ENCODE measurements at regions not wholly inside any gene's neighbourhood (a gene's known extent, or its start where the extent isn't known, plus 50 kb on each side); places are given as distances from the start of the nearest gene placed in this dataset.

DNA sequence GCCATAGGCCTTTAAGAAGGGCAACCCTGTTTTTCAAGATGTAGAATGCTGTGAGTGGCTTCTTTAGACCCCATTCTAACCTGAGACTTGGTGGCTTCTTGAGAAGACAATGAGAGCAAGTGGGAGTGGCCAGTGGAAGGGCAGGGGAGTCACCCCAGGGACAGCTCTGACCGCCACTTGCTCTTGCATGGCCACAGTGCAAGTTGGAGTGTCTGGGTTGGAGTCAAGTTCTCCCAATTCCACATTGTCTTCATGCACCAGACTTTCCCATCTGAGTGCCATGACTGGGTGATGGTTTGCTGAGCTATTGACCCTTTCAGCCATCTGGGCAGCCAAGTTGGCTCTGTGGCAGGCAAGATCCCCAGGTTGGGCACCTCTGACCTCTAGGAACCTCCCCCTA is 148.0 kb upstream of the SKOR2 start:
- Histone ChIP-seq H3K27me3 (ENCODE audit: low read length) (no peaks in the 10 kb centered on the region), H3K27ac (ENCODE audit: low read depth, low read length) (no peak overlapping the region), H3K36me3 (ENCODE audit: low read length) (no peaks in the 10 kb centered on the region), H4K20me1 (ENCODE audit: low read depth, low read length) (no peaks in the 10 kb centered on the region), H3F3A (ENCODE audit: insufficient read depth) (no peaks in the 10 kb centered on the region), H2AFZ (ENCODE audit: low read depth, low read length, severe bottlenecking) (no peak overlapping the region), H3K79me2 (ENCODE audit: insufficient read depth, low read length) (no peaks in the 10 kb centered on the region), H3K9me2 (replicated peaks; ENCODE audit: insufficient read depth, low read length) (no peaks in the 10 kb centered on the region), H3K4me3 (ENCODE audit: insufficient read depth, low read length, poor library complexity, severe bottlenecking) (no peak overlapping the region), H3K9me3 (ENCODE audit: insufficient read depth, low read length) (no peaks in the 10 kb centered on the region), H3K9ac (ENCODE audit: low read length) (no peak overlapping the region), H3K4me2 (ENCODE audit: low read depth, low read length, poor library complexity, severe bottlenecking) (no peak overlapping the region)
- TF ChIP-seq, protein P1, sequence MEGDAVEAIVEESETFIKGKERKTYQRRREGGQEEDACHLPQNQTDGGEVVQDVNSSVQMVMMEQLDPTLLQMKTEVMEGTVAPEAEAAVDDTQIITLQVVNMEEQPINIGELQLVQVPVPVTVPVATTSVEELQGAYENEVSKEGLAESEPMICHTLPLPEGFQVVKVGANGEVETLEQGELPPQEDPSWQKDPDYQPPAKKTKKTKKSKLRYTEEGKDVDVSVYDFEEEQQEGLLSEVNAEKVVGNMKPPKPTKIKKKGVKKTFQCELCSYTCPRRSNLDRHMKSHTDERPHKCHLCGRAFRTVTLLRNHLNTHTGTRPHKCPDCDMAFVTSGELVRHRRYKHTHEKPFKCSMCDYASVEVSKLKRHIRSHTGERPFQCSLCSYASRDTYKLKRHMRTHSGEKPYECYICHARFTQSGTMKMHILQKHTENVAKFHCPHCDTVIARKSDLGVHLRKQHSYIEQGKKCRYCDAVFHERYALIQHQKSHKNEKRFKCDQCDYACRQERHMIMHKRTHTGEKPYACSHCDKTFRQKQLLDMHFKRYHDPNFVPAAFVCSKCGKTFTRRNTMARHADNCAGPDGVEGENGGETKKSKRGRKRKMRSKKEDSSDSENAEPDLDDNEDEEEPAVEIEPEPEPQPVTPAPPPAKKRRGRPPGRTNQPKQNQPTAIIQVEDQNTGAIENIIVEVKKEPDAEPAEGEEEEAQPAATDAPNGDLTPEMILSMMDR (IDR thresholded peaks at IDR 0.05; ENCODE audit: insufficient read depth, low read length, poor library complexity, severe bottlenecking): no peak
- no peak for TF ChIP-seq EZH2phosphoT487 (conservative IDR thresholded peaks at IDR 0.05; ENCODE audit: low read length)

DNA sequence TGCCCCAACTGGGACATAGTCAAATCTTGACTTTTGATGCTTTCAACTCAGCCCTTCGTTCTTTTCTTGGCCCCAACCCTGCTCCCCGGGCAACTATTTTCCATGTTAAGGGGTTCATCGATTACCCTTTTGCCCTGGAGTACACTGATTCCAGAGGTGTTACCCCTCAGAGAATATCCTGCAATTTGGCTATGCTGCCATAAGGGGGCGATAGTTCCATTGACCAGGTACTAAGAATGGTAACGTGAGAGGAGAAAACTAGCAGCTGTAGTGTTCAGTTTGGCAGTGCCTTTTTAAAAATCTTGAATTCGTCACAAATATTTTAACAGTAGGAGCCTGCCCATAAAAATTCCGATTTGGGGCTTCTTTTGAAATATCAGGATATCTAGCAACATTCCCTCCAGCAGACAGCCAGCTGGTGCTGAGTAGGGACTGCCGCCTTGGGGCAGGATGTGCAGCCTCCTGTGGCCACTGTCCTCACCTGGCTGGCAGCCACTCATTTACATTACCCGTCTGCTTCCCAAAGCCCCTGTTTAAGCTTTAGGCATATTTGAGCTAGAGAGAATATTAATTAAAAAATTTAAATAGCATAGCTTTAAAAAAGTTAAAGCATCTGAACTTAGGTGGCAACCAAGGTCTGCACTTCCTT is 146.3 kb upstream of the SKOR2 start:
- H3K9me3 ChIP-seq (ENCODE audit: insufficient read depth, low read length): no peaks in the 10 kb centered on the region
- H3K9ac ChIP-seq (ENCODE audit: low read length): no peak overlapping the region
- TF ChIP-seq, protein P1 (IDR thresholded peaks at IDR 0.05; ENCODE audit: insufficient read depth, low read length, poor library complexity, severe bottlenecking): peak; percentile 97
- TF ChIP-seq EZH2phosphoT487 (conservative IDR thresholded peaks at IDR 0.05; ENCODE audit: low read length): no peak
- H4K20me1 ChIP-seq (ENCODE audit: low read depth, low read length): no peaks in the 10 kb centered on the region
- H2AFZ ChIP-seq (ENCODE audit: low read depth, low read length, severe bottlenecking): no peak overlapping the region
- no peaks in the 10 kb centered on the region for H3K79me2 ChIP-seq (ENCODE audit: insufficient read depth, low read length)
- no peaks in the 10 kb centered on the region for H3K27me3 ChIP-seq (ENCODE audit: low read length)
- no peak overlapping the region for H3K4me3 ChIP-seq (ENCODE audit: insufficient read depth, low read length, poor library complexity, severe bottlenecking)
- H3F3A ChIP-seq (ENCODE audit: insufficient read depth): no peaks in the 10 kb centered on the region
- no peaks in the 10 kb centered on the region for H3K9me2 ChIP-seq (replicated peaks; ENCODE audit: insufficient read depth, low read length)
- no peak overlapping the region for H3K27ac ChIP-seq (ENCODE audit: low read depth, low read length)
- H3K4me2 ChIP-seq (ENCODE audit: low read depth, low read length, poor library complexity, severe bottlenecking): no peak overlapping the region
- H3K36me3 ChIP-seq (ENCODE audit: low read length): no peaks in the 10 kb centered on the region

DNA sequence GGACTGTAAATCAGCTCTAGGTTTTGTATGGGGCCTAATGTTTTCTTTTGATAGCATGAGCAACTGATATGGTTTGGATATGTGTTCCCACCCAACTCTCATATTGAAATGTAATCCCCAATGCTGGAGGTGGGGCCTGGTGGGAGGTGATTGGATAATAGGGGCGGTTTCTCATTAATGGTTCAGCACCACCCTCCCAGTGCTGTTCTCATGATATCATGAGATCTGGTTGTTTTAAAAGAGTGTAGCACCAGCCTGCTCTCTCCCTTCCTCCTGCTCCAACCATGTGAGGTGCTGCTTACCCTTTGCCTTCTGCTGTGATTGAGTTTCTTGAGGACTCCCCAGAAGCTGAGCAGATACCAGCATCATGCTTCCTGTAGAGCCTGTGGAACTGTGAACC is 140.2 kb upstream of the SKOR2 start:
- Histone ChIP-seq H3K9me2 (replicated peaks; ENCODE audit: insufficient read depth, low read length) (no peaks in the 10 kb centered on the region), H3K4me3 (ENCODE audit: insufficient read depth, low read length, poor library complexity, severe bottlenecking) (no peak overlapping the region), H3K4me2 (ENCODE audit: low read depth, low read length, poor library complexity, severe bottlenecking) (no peak overlapping the region), H3K79me2 (ENCODE audit: insufficient read depth, low read length) (no peaks in the 10 kb centered on the region), H3F3A (ENCODE audit: insufficient read depth) (no peaks in the 10 kb centered on the region), H3K9ac (ENCODE audit: low read length) (no peak overlapping the region), H3K9me3 (ENCODE audit: insufficient read depth, low read length) (no peaks in the 10 kb centered on the region), H3K27me3 (ENCODE audit: low read length) (no peaks in the 10 kb centered on the region; the same call in 1 of the 2 replicates), H3K27ac (ENCODE audit: low read depth, low read length) (no peak overlapping the region), H2AFZ (ENCODE audit: low read depth, low read length, severe bottlenecking) (no peak overlapping the region), H3K36me3 (ENCODE audit: low read length) (no peaks in the 10 kb centered on the region), H4K20me1 (ENCODE audit: low read depth, low read length) (no peaks in the 10 kb centered on the region)
- TF ChIP-seq, protein P1 (IDR thresholded peaks at IDR 0.05; ENCODE audit: insufficient read depth, low read length, poor library complexity, severe bottlenecking): no peak
- TF ChIP-seq EZH2phosphoT487 (conservative IDR thresholded peaks at IDR 0.05; ENCODE audit: low read length): no peak
